Gastroesophageal sphincter (tissue), 4 donors: ENCODE measurements at regions not wholly inside any gene's neighbourhood (a gene's known extent, or its start where the extent isn't known, plus 50 kb on each side); places are given as distances from the start of the nearest gene placed in this dataset.

ENCODE experiments used
- ATAC-seq: fragments of 150-250 bp; one replicate; pipeline ENCODE4 v1.9.1; 2016; ENCODE audit warnings: mild to moderate bottlenecking, moderate library complexity
- H3K27ac ChIP-seq, 4 donors: fragments of 200-600 bp; sonication (generic) in 3 of 4; 1 replicate in 3 of 4; 2 replicates in 1 of 4; pipeline ENCODE4 v1.5.1; 2016 to 2019
- H3K27me3 ChIP-seq: fragments of 200-600 bp; sonication (generic); one replicate; pipeline ENCODE4 v1.5.1; 2019
- H3K36me3 ChIP-seq, 2 donors: fragments of 200-600 bp; sonication (generic); one replicate each; pipeline ENCODE4 v1.5.1; 2019; ENCODE audit warnings: control low read depth in 1 of 2
- H3K4me1 ChIP-seq, 3 donors: fragments of 200-600 bp; sonication (generic); 1 replicate in 2 of 3; 2 replicates in 1 of 3; pipeline ENCODE4 v1.5.1; 2016 to 2019; ENCODE audit warnings: control low read depth in 2 of 3
- H3K4me3 ChIP-seq, 2 donors: fragments of 200-600 bp; sonication (generic); one replicate each; pipeline ENCODE4 v1.5.1; 2019; ENCODE audit warnings: mild to moderate bottlenecking in 1 of 2, moderate library complexity in 1 of 2
- H3K9me3 ChIP-seq, 3 donors: fragments of 200-600 bp; sonication (generic); one replicate each; pipeline ENCODE4 v1.5.1; 2017 to 2019; ENCODE audit warnings: control low read depth in 2 of 3
- EP300 ChIP-seq: sonication (generic); formaldehyde crosslinking; IDR thresholded peaks from one replicate; pipeline ENCODE4 v1.6.1; 2017; ENCODE audit warnings: antibody characterized with exemption, mild to moderate bottlenecking
- POLR2A ChIP-seq, 2 donors: fragments of 450-650 bp; IDR thresholded peaks; one replicate each; pipeline ENCODE4 v1.6.1; 2017; ENCODE audit warnings: antibody characterized with exemption in 2 of 2, mild to moderate bottlenecking in 2 of 2, moderate library complexity in 1 of 2
- POLR2AphosphoS5 ChIP-seq: sonication (generic); formaldehyde crosslinking; IDR thresholded peaks from one replicate; pipeline ENCODE4 v1.6.1; 2017; ENCODE audit warnings: antibody characterized with exemption
- WGBS, 2 donors: methylation state at CpG; one replicate each; pipeline ENCODE4 v1.1.5; 2018; ENCODE audit warnings: low coverage in 1 of 2; 5-methylcytosine and 5-hydroxymethylcytosine counted together
- TF ChIP-seq, protein P1 (sequence below), 4 experiments: fragments of 200-600 bp in 2 of 4; fragments of 450-650 bp in 2 of 4; sonication (generic) in 1 of 4; IDR thresholded peaks; one replicate each; pipeline ENCODE4 v1.5.1; 2017 to 2019; ENCODE audit warnings: antibody characterized with exemption in 4 of 4, mild to moderate bottlenecking in 2 of 4, moderate library complexity in 2 of 4

DNA sequence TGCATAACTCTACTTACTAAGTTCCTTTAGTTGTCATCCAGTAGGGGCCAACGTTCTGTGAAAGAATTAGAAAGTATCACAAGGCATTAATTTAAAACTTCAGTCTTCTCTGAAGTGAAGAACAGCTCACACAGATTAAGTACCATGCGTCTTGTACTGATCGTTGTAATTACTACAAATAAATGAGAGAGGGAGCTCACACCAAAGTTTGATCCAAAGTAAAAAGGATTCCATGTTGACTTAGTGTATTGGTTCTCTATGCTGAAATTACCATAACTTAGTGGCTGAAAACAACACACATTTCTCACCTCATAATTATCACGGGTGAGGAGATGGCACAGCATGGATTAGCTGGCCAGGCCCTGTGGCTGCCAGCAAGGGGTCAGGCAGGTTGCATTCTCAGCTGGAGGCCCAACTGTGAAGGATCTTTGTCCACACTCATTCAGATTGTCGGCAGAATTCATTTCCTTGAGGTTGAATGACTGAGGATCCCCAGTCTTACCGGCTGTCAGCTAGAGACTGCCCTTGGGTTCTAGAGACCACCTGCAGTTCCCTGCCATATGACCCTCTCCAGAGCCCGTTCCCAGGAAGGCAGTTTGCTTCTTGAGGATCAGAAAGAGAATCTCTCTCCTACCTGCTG is 169.1 kb downstream of the YTHDC2 start:
- Histone ChIP-seq H3K27ac (no peak overlapping the region), H3K36me3 (no peaks in the 10 kb centered on the region), H3K27me3 (no peaks in the 10 kb centered on the region), H3K4me1 (no peaks in the 10 kb centered on the region), H3K9me3 (no peaks in the 10 kb centered on the region), H3K4me3 (no peak overlapping the region)
- TF ChIP-seq EP300: no peak
- TF ChIP-seq, protein P1, sequence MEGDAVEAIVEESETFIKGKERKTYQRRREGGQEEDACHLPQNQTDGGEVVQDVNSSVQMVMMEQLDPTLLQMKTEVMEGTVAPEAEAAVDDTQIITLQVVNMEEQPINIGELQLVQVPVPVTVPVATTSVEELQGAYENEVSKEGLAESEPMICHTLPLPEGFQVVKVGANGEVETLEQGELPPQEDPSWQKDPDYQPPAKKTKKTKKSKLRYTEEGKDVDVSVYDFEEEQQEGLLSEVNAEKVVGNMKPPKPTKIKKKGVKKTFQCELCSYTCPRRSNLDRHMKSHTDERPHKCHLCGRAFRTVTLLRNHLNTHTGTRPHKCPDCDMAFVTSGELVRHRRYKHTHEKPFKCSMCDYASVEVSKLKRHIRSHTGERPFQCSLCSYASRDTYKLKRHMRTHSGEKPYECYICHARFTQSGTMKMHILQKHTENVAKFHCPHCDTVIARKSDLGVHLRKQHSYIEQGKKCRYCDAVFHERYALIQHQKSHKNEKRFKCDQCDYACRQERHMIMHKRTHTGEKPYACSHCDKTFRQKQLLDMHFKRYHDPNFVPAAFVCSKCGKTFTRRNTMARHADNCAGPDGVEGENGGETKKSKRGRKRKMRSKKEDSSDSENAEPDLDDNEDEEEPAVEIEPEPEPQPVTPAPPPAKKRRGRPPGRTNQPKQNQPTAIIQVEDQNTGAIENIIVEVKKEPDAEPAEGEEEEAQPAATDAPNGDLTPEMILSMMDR (IDR thresholded peaks at IDR 0.05): peak in 2 of 4 experiments; percentile 13 to 15
- no peak for TF ChIP-seq POLR2AphosphoS5
- WGBS, 2 donors: 46 to 61% methylated on average over 6 to 7 of the region's 7 CpGs
- no peak for ATAC-seq

DNA sequence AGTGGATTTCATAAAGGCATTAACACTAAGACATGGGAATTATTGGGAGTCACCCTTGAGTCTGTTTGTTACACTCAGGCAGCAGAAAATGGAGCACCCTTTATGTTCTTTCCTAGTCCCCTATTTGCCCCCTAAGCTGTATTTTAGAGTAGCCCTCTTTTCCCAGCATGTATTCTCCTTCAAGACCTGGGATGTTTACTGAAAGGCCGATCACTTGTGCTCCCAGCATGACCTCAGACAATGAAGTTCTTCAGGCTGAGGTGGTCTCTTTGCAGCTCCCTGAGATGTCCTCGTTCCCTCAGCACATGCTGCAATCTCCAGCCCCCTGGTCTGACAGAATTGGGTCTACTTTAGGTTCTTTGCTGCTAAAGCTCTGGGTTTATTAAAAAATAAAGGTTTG is 169.7 kb downstream of the YTHDC2 start:
- WGBS, 2 donors: 83 to 100% methylated on average over 1 to 2 of the region's 2 CpGs
- Histone ChIP-seq H3K27me3 (no peaks in the 10 kb centered on the region), H3K4me1 (no peaks in the 10 kb centered on the region), H3K9me3 (no peaks in the 10 kb centered on the region), H3K27ac (no peak overlapping the region), H3K4me3 (no peak overlapping the region), H3K36me3 (no peaks in the 10 kb centered on the region)
- ATAC-seq: no peak
- TF ChIP-seq POLR2A (IDR thresholded peaks at IDR 0.05): no peak
- TF ChIP-seq, protein P1 (IDR thresholded peaks at IDR 0.05): no peak
- TF ChIP-seq POLR2AphosphoS5: no peak
- no peak for TF ChIP-seq EP300

DNA sequence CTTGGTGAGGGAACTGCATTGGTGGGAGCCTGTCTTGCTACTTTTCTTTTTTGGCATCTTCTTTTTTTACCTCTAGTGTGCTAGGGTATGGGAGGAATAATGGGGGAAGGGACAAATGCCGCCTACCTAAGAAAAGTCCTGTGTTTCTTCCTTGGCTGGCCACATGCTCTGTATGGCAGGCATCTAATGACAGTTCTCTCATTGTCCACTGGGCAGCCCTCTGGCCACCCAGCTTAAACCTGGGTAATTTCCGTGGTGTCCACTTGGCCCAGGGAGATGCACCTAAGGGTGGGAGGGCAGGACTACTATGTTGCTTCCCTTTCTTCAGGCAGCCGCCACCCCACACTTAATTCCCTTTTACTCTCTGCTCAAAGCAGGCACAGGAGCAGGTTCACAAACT is 173.1 kb downstream of the YTHDC2 start:
- no peak for TF ChIP-seq POLR2AphosphoS5
- TF ChIP-seq EP300: no peak
- TF ChIP-seq POLR2A (IDR thresholded peaks at IDR 0.05): no peak
- TF ChIP-seq, protein P1 (IDR thresholded peaks at IDR 0.05): no peak
- Histone ChIP-seq H3K9me3 (no peaks in the 10 kb centered on the region), H3K4me1 (no peaks in the 10 kb centered on the region), H3K27me3 (no peaks in the 10 kb centered on the region), H3K4me3 (no peak overlapping the region), H3K36me3 (no peaks in the 10 kb centered on the region), H3K27ac (no peak overlapping the region)
- ATAC-seq: no peak
- WGBS, 2 donors: 94% methylated on average over 2 of the region's 3 CpGs; no CpG with 5 or more reads in 1 of the 2 donors

DNA sequence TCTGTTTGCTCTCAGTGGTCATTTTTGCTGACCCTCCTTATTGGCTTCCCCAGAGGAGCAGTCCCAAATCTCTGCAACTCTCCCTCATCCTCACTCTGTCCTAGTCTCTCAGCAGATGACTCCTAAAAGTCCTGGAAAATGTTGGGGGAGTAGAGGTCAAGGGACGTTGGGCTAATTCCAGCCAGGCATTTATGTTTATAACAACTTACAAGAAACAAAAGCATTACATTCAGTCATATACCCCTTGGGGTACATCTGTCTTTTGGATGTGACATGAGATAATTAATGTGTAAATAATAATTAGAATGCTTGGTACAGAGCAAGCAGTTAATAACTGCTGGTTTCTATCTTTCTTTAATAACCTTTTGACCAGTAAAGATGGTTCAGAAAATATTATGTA is 176.2 kb downstream of the YTHDC2 start:
- TF ChIP-seq POLR2A (IDR thresholded peaks at IDR 0.05) (no peak), EP300 (no peak), POLR2AphosphoS5 (no peak)
- TF ChIP-seq, protein P1 (IDR thresholded peaks at IDR 0.05): no peak
- no peak for ATAC-seq
- Histone ChIP-seq H3K27ac (no peak overlapping the region), H3K36me3 (no peaks in the 10 kb centered on the region), H3K4me1 (peaks cover 0 to 3% (median 0%) of the 10 kb centered on the region in 3 donors), H3K4me3 (no peak overlapping the region), H3K9me3 (no peaks in the 10 kb centered on the region), H3K27me3 (no peaks in the 10 kb centered on the region)
- WGBS, 2 donors: 44 to 47% methylated on average over 1 of the region's 1 CpG

DNA sequence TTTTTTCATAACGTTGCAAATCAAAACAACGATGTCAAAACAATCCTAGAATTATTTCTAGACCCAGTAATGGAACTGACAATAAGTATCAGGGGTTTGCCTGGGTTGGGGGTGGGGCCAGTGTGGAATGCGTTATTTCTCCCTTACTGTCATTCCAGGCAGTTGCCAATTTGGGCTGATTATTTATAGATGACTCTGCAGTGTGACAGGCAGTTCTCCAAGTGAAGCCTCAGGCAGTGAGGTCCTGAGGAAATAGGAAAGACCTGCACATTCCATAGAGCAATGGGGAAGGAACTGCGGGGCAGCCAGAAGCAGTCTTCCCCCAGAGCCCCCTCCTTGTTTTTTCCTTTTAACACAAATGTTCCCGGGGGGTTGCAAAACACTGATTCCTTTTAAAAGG is 179.0 kb downstream of the YTHDC2 start:
- Histone ChIP-seq H3K4me3 (no peak overlapping the region), H3K36me3 (no peaks in the 10 kb centered on the region), H3K27me3 (no peaks in the 10 kb centered on the region), H3K27ac (no peak overlapping the region), H3K9me3 (no peaks in the 10 kb centered on the region), H3K4me1 (peaks cover 0 to 3% (median 0%) of the 10 kb centered on the region in 3 donors)
- WGBS, 2 donors: 13 to 22% methylated on average over 2 to 5 of the region's 5 CpGs
- TF ChIP-seq, protein P1 (IDR thresholded peaks at IDR 0.05): no peak
- TF ChIP-seq POLR2A (IDR thresholded peaks at IDR 0.05) (no peak), EP300 (no peak), POLR2AphosphoS5 (no peak)
- ATAC-seq: no peak
